ENCODE measurements at regions not wholly inside any gene's neighbourhood (a gene's known extent, or its start where the extent isn't known, plus 50 kb on each side); places are given as distances from the start of the nearest gene placed in this dataset.

DNA sequence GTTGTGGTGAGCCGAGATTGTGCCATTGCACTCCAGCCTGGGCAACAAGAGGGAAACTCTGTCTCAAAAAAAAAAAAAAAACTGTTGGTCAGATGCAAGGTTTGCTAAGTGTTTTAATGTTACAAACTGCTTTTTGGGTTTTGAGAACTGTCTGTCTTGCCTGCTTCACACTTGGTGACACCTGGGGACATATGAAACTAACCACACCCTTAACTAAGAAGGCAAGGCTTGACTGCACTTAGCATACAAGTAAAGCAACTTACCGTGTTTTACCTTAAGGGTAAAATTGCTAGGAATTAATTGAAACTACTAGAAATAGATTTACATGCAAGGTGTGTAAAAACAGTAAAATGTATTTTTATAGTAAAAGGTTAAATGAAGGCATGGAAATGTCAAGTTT, 180.4 kb downstream of the OR13H1 start:
- Mint-ChIP-seq H3K4me3 (no peak overlapping the region), H3K36me3 (ENCODE audit: low read depth) (peaks cover 85% of the 10 kb centered on the region), H3K27ac (no peak overlapping the region), H3K27me3 (ENCODE audit: insufficient read depth) (no peaks in the 10 kb centered on the region), H3K4me1 (peaks cover 6% of the 10 kb centered on the region), H3K9me3 (peaks cover 53% of the 10 kb centered on the region)
- Histone ChIP-seq H3K4me1 (ENCODE audit: control insufficient read depth, insufficient read depth, low read length) (no peaks in the 10 kb centered on the region), H3K9me3 (ENCODE audit: control insufficient read depth, low read length) (peaks cover 62% of the 10 kb centered on the region), H3K27me3 (ENCODE audit: control insufficient read depth, insufficient read depth, low read length, poor library complexity, severe bottlenecking) (no peaks in the 10 kb centered on the region), H3K36me3 (ENCODE audit: control insufficient read depth, insufficient read depth, low read length) (peaks cover 56% of the 10 kb centered on the region), H3K27ac (ENCODE audit: low read depth, low read length) (no peak overlapping the region), H3K9ac (ENCODE audit: extremely low read depth, low read length, poor library complexity, severe bottlenecking) (no peak overlapping the region), H3K4me3 (ENCODE audit: low read length) (no peak overlapping the region)
- TF ChIP-seq, protein P1, sequence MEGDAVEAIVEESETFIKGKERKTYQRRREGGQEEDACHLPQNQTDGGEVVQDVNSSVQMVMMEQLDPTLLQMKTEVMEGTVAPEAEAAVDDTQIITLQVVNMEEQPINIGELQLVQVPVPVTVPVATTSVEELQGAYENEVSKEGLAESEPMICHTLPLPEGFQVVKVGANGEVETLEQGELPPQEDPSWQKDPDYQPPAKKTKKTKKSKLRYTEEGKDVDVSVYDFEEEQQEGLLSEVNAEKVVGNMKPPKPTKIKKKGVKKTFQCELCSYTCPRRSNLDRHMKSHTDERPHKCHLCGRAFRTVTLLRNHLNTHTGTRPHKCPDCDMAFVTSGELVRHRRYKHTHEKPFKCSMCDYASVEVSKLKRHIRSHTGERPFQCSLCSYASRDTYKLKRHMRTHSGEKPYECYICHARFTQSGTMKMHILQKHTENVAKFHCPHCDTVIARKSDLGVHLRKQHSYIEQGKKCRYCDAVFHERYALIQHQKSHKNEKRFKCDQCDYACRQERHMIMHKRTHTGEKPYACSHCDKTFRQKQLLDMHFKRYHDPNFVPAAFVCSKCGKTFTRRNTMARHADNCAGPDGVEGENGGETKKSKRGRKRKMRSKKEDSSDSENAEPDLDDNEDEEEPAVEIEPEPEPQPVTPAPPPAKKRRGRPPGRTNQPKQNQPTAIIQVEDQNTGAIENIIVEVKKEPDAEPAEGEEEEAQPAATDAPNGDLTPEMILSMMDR (conservative IDR thresholded peaks at IDR 0.05): no peak
- no peak for DNase-seq
- WGBS, 2 experiments (ENCODE audit: insufficient coverage in 1 of 2, insufficient read length in 1 of 2): 100% methylated on average over 1 of the region's 2 CpGs; no CpG with 5 or more reads in 1 of the 2 experiments

- H3K36me3 Mint-ChIP-seq (ENCODE audit: low read depth): peaks cover 86% of the 10 kb centered on the region
- DNase-seq: no peak
These were observed 181.3 kb downstream of the OR13H1 start for GRCh38 chrX:131725001-131725654.

GRCh38 chrX:131727778-131728177, 183.9 kb downstream of the OR13H1 start:
- no peak for DNase-seq
- no peak overlapping the region for H3K4me3 Mint-ChIP-seq
- peaks cover 49% of the 10 kb centered on the region for H3K36me3 ChIP-seq (ENCODE audit: control insufficient read depth, insufficient read depth, low read length)
- H3K9ac ChIP-seq (ENCODE audit: extremely low read depth, low read length, poor library complexity, severe bottlenecking): no peak overlapping the region
- no peaks in the 10 kb centered on the region for H3K4me1 ChIP-seq (ENCODE audit: control insufficient read depth, insufficient read depth, low read length)
- H3K27me3 ChIP-seq (ENCODE audit: control insufficient read depth, insufficient read depth, low read length, poor library complexity, severe bottlenecking): no peaks in the 10 kb centered on the region
- peaks cover 51% of the 10 kb centered on the region for H3K9me3 ChIP-seq (ENCODE audit: control insufficient read depth, low read length)
- TF ChIP-seq, protein P1 (conservative IDR thresholded peaks at IDR 0.05): no peak
- no peaks in the 10 kb centered on the region for H3K4me1 Mint-ChIP-seq
- H3K36me3 Mint-ChIP-seq (ENCODE audit: low read depth): peaks cover 82% of the 10 kb centered on the region
- WGBS, 2 experiments (ENCODE audit: insufficient coverage in 1 of 2, insufficient read length in 1 of 2): 95% methylated on average over 9 of the region's 9 CpGs; no CpG with 5 or more reads in 1 of the 2 experiments
- H3K27me3 Mint-ChIP-seq (ENCODE audit: insufficient read depth): no peaks in the 10 kb centered on the region
- H3K27ac Mint-ChIP-seq: peak overlapping the region; percentile 68
- H3K27ac ChIP-seq (ENCODE audit: low read depth, low read length): no peak overlapping the region
- no peak overlapping the region for H3K4me3 ChIP-seq (ENCODE audit: low read length)
- peaks cover 41% of the 10 kb centered on the region for H3K9me3 Mint-ChIP-seq

More at GRCh38 chrX:131725001-131725654, 181.3 kb downstream of the OR13H1 start:
- no peak overlapping the region for H3K4me3 Mint-ChIP-seq
- TF ChIP-seq, protein P1 (conservative IDR thresholded peaks at IDR 0.05): no peak
- Histone ChIP-seq H3K27ac (ENCODE audit: low read depth, low read length) (no peak overlapping the region), H3K4me1 (ENCODE audit: control insufficient read depth, insufficient read depth, low read length) (no peaks in the 10 kb centered on the region), H3K4me3 (ENCODE audit: low read length) (no peak overlapping the region), H3K9me3 (ENCODE audit: control insufficient read depth, low read length) (peaks cover 69% of the 10 kb centered on the region), H3K27me3 (ENCODE audit: control insufficient read depth, insufficient read depth, low read length, poor library complexity, severe bottlenecking) (no peaks in the 10 kb centered on the region), H3K36me3 (ENCODE audit: control insufficient read depth, insufficient read depth, low read length) (peaks cover 51% of the 10 kb centered on the region), H3K9ac (ENCODE audit: extremely low read depth, low read length, poor library complexity, severe bottlenecking) (no peak overlapping the region)
- no peak overlapping the region for H3K27ac Mint-ChIP-seq
- WGBS, 2 experiments (ENCODE audit: insufficient coverage in 1 of 2, insufficient read length in 1 of 2): 63 to 81% methylated on average over 3 to 7 of the region's 7 CpGs
- peaks cover 6% of the 10 kb centered on the region for H3K4me1 Mint-ChIP-seq
- peaks cover 53% of the 10 kb centered on the region for H3K9me3 Mint-ChIP-seq
- no peaks in the 10 kb centered on the region for H3K27me3 Mint-ChIP-seq (ENCODE audit: insufficient read depth)
